ENCODE measurements at regions not wholly inside any gene's neighbourhood (a gene's known extent, or its start where the extent isn't known, plus 50 kb on each side); places are given as distances from the start of the nearest gene placed in this dataset.

DNA sequence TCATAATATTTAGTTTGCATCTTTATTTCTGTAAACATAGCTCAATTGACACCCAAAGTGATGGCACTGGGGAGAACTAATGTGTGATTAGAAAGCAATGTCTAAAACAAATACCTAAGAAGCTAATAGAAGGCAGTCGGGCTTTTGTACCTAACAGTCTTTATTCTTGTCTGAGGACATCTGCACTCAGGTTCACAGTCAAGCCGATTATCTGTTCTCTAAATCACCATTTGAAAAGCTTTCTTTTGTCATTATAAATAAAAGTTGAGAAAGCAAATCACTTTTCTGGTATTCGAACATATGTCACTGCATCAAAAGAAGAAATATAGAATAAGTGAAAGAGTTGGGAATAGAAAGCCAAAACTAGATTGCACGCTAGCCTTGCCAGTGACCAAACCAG lies 2037.9 kb upstream of the TENM3 start:
- no peak overlapping the region for H3K4me2 ChIP-seq (ENCODE audit: low read length)
- ChIA-PET POLR2A (no interaction called here), RAD21 (ENCODE audit: low non-redundant PET in 1 of 2, low total read pairs in 2 of 2, uncharacterized antibody in 2 of 2, unreplicated experiment in 2 of 2) (no interaction called here), CTCF (no interaction called here)
- H3K36me3 ChIP-seq (ENCODE audit: control insufficient read depth in 1 of 2, insufficient read depth in 2 of 2, low read length in 2 of 2), result no peaks in the 10 kb centered on the region
- no peaks in the 10 kb centered on the region for H3K9me3 ChIP-seq (ENCODE audit: control insufficient read depth in 1 of 2, insufficient read depth in 1 of 2, low read depth in 1 of 2, low read length in 2 of 2)
- H3K9ac ChIP-seq (ENCODE audit: low read length), result no peak overlapping the region
- ATAC-seq (no peak), DNase-seq (ENCODE audit: low read depth, low spot score) (no peak)
- no TSS peak for BruUV-seq (replicated peaks)
- TF ChIP-seq EGR1 (IDR thresholded peaks at IDR 0.05; ENCODE audit: low read depth), result no peak
- no peak for TF ChIP-seq JUND (IDR thresholded peaks at IDR 0.05)
- no peak for TF ChIP-seq ELF1 (IDR thresholded peaks at IDR 0.05; ENCODE audit: borderline replicate concordance, low read depth)
- no peak for TF ChIP-seq SRF (IDR thresholded peaks at IDR 0.05; ENCODE audit: low read depth)
- TF ChIP-seq SP1 (IDR thresholded peaks at IDR 0.05; ENCODE audit: low read depth), result no peak
- no peak for TF ChIP-seq ZFX (IDR thresholded peaks at IDR 0.05)
- TF ChIP-seq YY1 (IDR thresholded peaks at IDR 0.05; ENCODE audit: extremely low read depth, insufficient replicate concordance, low read depth, low read length), result no peak
- no peak for TF ChIP-seq ATF3 (IDR thresholded peaks at IDR 0.05)
- TF ChIP-seq RAD21 (IDR thresholded peaks at IDR 0.05; ENCODE audit: low read depth), result no peak
- no peak for TF ChIP-seq CEBPB (IDR thresholded peaks at IDR 0.05; ENCODE audit: low read depth)
- no peaks in the 10 kb centered on the region for H3K27me3 ChIP-seq (ENCODE audit: insufficient read depth, low read length)
- H2AFZ ChIP-seq (ENCODE audit: low read depth, low read length, poor library complexity, severe bottlenecking), result no peak overlapping the region
- no peak overlapping the region for H3K4me3 ChIP-seq (replicated peaks in 1 of 2; ENCODE audit: low read depth in 1 of 2, low read length in 2 of 2)
- intact Hi-C loops (cut with micrococcal nuclease), result no loop called here
- no peaks in the 10 kb centered on the region for H4K20me1 ChIP-seq (ENCODE audit: insufficient read depth)
- no peaks in the 10 kb centered on the region for H3K79me2 ChIP-seq (ENCODE audit: insufficient read depth, low read length)
- no peak overlapping the region for H3K27ac ChIP-seq (ENCODE audit: low read depth, low read length)
- no peaks in the 10 kb centered on the region for H3K9me2 ChIP-seq (ENCODE audit: insufficient read depth)
- no peaks in the 10 kb centered on the region for H3K4me1 ChIP-seq (ENCODE audit: control insufficient read depth in 1 of 2, insufficient read depth in 2 of 2, low read length in 2 of 2)

GRCh38 chr4:180207921-180208320 lies 2035.3 kb upstream of the TENM3 start:
- no peak overlapping the region for H3K9ac ChIP-seq (ENCODE audit: low read length)
- no peaks in the 10 kb centered on the region for H3K9me3 ChIP-seq (ENCODE audit: control insufficient read depth in 1 of 2, insufficient read depth in 1 of 2, low read depth in 1 of 2, low read length in 2 of 2)
- CTCF ChIA-PET, result no interaction called here
- H2AFZ ChIP-seq (ENCODE audit: low read depth, low read length, poor library complexity, severe bottlenecking), result no peak overlapping the region
- no peaks in the 10 kb centered on the region for H3K27me3 ChIP-seq (ENCODE audit: insufficient read depth, low read length)
- POLR2A ChIA-PET, result no interaction called here
- no peak for DNase-seq (ENCODE audit: low read depth, low spot score)
- no peak overlapping the region for H3K27ac ChIP-seq (ENCODE audit: low read depth, low read length)
- BruUV-seq (replicated peaks), result no TSS peak
- H3K4me1 ChIP-seq (ENCODE audit: control insufficient read depth in 1 of 2, insufficient read depth in 2 of 2, low read length in 2 of 2), result no peaks in the 10 kb centered on the region
- H3K9me2 ChIP-seq (ENCODE audit: insufficient read depth), result no peaks in the 10 kb centered on the region
- no peaks in the 10 kb centered on the region for H3K79me2 ChIP-seq (ENCODE audit: insufficient read depth, low read length)
- RAD21 ChIA-PET (ENCODE audit: low non-redundant PET in 1 of 2, low total read pairs in 2 of 2, uncharacterized antibody in 2 of 2, unreplicated experiment in 2 of 2), result no interaction called here
- no peaks in the 10 kb centered on the region for H4K20me1 ChIP-seq (ENCODE audit: insufficient read depth)
- intact Hi-C loops (cut with micrococcal nuclease), result no loop called here
- H3K4me3 ChIP-seq (replicated peaks in 1 of 2; ENCODE audit: low read depth in 1 of 2, low read length in 2 of 2), result no peak overlapping the region
- ATAC-seq, result no peak
- no peak overlapping the region for H3K4me2 ChIP-seq (ENCODE audit: low read length)
- H3K36me3 ChIP-seq (ENCODE audit: control insufficient read depth in 1 of 2, insufficient read depth in 2 of 2, low read length in 2 of 2), result no peaks in the 10 kb centered on the region
- no peak for TF ChIP-seq ELF1 (IDR thresholded peaks at IDR 0.05; ENCODE audit: borderline replicate concordance, low read depth)
- TF ChIP-seq ZFX (IDR thresholded peaks at IDR 0.05), result no peak
- TF ChIP-seq CEBPB (IDR thresholded peaks at IDR 0.05; ENCODE audit: low read depth), result no peak
- TF ChIP-seq, protein P1, sequence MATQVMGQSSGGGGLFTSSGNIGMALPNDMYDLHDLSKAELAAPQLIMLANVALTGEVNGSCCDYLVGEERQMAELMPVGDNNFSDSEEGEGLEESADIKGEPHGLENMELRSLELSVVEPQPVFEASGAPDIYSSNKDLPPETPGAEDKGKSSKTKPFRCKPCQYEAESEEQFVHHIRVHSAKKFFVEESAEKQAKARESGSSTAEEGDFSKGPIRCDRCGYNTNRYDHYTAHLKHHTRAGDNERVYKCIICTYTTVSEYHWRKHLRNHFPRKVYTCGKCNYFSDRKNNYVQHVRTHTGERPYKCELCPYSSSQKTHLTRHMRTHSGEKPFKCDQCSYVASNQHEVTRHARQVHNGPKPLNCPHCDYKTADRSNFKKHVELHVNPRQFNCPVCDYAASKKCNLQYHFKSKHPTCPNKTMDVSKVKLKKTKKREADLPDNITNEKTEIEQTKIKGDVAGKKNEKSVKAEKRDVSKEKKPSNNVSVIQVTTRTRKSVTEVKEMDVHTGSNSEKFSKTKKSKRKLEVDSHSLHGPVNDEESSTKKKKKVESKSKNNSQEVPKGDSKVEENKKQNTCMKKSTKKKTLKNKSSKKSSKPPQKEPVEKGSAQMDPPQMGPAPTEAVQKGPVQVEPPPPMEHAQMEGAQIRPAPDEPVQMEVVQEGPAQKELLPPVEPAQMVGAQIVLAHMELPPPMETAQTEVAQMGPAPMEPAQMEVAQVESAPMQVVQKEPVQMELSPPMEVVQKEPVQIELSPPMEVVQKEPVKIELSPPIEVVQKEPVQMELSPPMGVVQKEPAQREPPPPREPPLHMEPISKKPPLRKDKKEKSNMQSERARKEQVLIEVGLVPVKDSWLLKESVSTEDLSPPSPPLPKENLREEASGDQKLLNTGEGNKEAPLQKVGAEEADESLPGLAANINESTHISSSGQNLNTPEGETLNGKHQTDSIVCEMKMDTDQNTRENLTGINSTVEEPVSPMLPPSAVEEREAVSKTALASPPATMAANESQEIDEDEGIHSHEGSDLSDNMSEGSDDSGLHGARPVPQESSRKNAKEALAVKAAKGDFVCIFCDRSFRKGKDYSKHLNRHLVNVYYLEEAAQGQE (IDR thresholded peaks at IDR 0.05; ENCODE audit: low read depth), result no peak
- no peak for TF ChIP-seq TCF7L2 (IDR thresholded peaks at IDR 0.05; ENCODE audit: borderline replicate concordance, extremely low read depth, insufficient read depth, insufficient read length)
- no peak for TF ChIP-seq ATF3 (IDR thresholded peaks at IDR 0.05)
- no peak for TF ChIP-seq POLR2AphosphoS5 (IDR thresholded peaks at IDR 0.05; ENCODE audit: low read depth, low read length)
- TF ChIP-seq SP1 (IDR thresholded peaks at IDR 0.05; ENCODE audit: low read depth), result no peak
- no peak for TF ChIP-seq JUND (IDR thresholded peaks at IDR 0.05)
- no peak for TF ChIP-seq CBX3 (IDR thresholded peaks at IDR 0.05; ENCODE audit: low read depth)
- TF ChIP-seq EZH2phosphoT487 (IDR thresholded peaks at IDR 0.05; ENCODE audit: borderline replicate concordance), result no peak
- TF ChIP-seq POLR2A (IDR thresholded peaks at IDR 0.05; ENCODE audit: borderline replicate concordance, extremely low read depth, insufficient read depth, insufficient read length), result no peak
- no peak for TF ChIP-seq SIN3A (IDR thresholded peaks at IDR 0.05; ENCODE audit: low read depth)
- no peak for TF ChIP-seq EZH2 (IDR thresholded peaks at IDR 0.05)
- no peak for TF ChIP-seq SRF (IDR thresholded peaks at IDR 0.05; ENCODE audit: low read depth)
- TF ChIP-seq EGR1 (IDR thresholded peaks at IDR 0.05; ENCODE audit: low read depth), result no peak
- no peak for TF ChIP-seq ZNF274 (IDR thresholded peaks at IDR 0.05; ENCODE audit: low read depth, low read length)
- no peak for TF ChIP-seq YY1 (IDR thresholded peaks at IDR 0.05; ENCODE audit: extremely low read depth, insufficient replicate concordance, low read depth, low read length)
- no peak for TF ChIP-seq RAD21 (IDR thresholded peaks at IDR 0.05; ENCODE audit: low read depth)

All from HCT116 (cell line).